Activated CD8-positive, alpha-beta memory T cell treated with anti-CD3 and anti-CD28 coated beads, Interleukin-2, amount 10 ng/mL, durations not matched to agents 7 days and 5 days (primary cell): ENCODE measurements at regions not wholly inside any gene's neighbourhood (a gene's known extent, or its start where the extent isn't known, plus 50 kb on each side); places are given as distances from the start of the nearest gene placed in this dataset.

Experiments used
- ATAC-seq: fragments of 150-1000 bp; cut with Tn5 transposase; one replicate; pipeline ENCODE4 v1.10.0; 2021; ENCODE audit warnings: moderate library complexity
- CTCF ChIA-PET: fragments of 350-600 bp; sonication (Branson Sonifier 250); formaldehyde crosslinking; loops from one replicate; lab custom pipeline; 2021; ENCODE audit warnings: antibody characterized with exemption; lab: Charles Lee
- DNase-seq: peaks from one replicate; pipeline ENCODE4 v3.0.0-alpha.2; 2020
- H3K27ac Mint-ChIP-seq: one replicate; pipeline ENCODE4 v1.8.0; 2021; ENCODE audit warnings: mild to moderate bottlenecking, mixed read lengths
- H3K27me3 Mint-ChIP-seq: one replicate; pipeline ENCODE4 v1.8.0; 2021; ENCODE audit warnings: mixed read lengths
- H3K36me3 Mint-ChIP-seq: one replicate; pipeline ENCODE4 v1.8.0; 2021; ENCODE audit warnings: mild to moderate bottlenecking, mixed read lengths
- H3K4me1 Mint-ChIP-seq: one replicate; pipeline ENCODE4 v1.8.0; 2021; ENCODE audit warnings: mixed read lengths
- H3K4me3 Mint-ChIP-seq: one replicate; pipeline ENCODE4 v1.8.0; 2021; ENCODE audit warnings: mild to moderate bottlenecking, moderate library complexity, mixed read lengths
- H3K9me3 Mint-ChIP-seq: one replicate; pipeline ENCODE4 v1.8.0; 2022; ENCODE audit warnings: low read depth, mixed read lengths

GRCh38 chr2:219692521-219692920, 65.1 kb downstream of the SLC4A3 start:
- Mint-ChIP-seq H3K9me3 (no peaks in the 10 kb centered on the region), H3K36me3 (no peaks in the 10 kb centered on the region), H3K27ac (no peak overlapping the region), H3K4me3 (no peak overlapping the region), H3K27me3 (peaks cover 31% of the 10 kb centered on the region), H3K4me1 (no peaks in the 10 kb centered on the region)
- CTCF ChIA-PET: no interaction called here
- DNase-seq (no peak), ATAC-seq (no peak)

- Mint-ChIP-seq H3K27ac (no peak overlapping the region), H3K36me3 (no peaks in the 10 kb centered on the region), H3K9me3 (no peaks in the 10 kb centered on the region), H3K27me3 (peaks cover 48% of the 10 kb centered on the region), H3K4me3 (no peak overlapping the region), H3K4me1 (no peaks in the 10 kb centered on the region)
- no peak for DNase-seq
- CTCF ChIA-PET: no interaction called here
- ATAC-seq: no peak
Measured at GRCh38 chr2:219695145-219695709, 67.8 kb downstream of the SLC4A3 start.

GRCh38 chr2:219697811-219698747, 70.6 kb downstream of the SLC4A3 start:
- no peak overlapping the region for H3K27ac Mint-ChIP-seq
- no peak overlapping the region for H3K4me3 Mint-ChIP-seq
- CTCF ChIA-PET: interaction anchor here (2.9 kb wide), 1 partner anchor 8 kb away, joined by 10 read pairs; no protein-coding TSS in a partner anchor
- no peak for DNase-seq
- no peaks in the 10 kb centered on the region for H3K36me3 Mint-ChIP-seq
- no peaks in the 10 kb centered on the region for H3K4me1 Mint-ChIP-seq
- H3K27me3 Mint-ChIP-seq: peaks cover 48% of the 10 kb centered on the region
- no peak for ATAC-seq
- H3K9me3 Mint-ChIP-seq: no peaks in the 10 kb centered on the region

GRCh38 chr2:219698748-219699439, 71.5 kb downstream of the SLC4A3 start:
- ATAC-seq (no peak), DNase-seq (no peak)
- no peaks in the 10 kb centered on the region for H3K9me3 Mint-ChIP-seq
- no peak overlapping the region for H3K4me3 Mint-ChIP-seq
- CTCF ChIA-PET: interaction anchor here (2.9 kb wide), 1 partner anchor 9 kb away, joined by 10 read pairs; no protein-coding TSS in a partner anchor
- no peak overlapping the region for H3K27ac Mint-ChIP-seq
- peaks cover 43% of the 10 kb centered on the region for H3K27me3 Mint-ChIP-seq
- H3K36me3 Mint-ChIP-seq: no peaks in the 10 kb centered on the region
- H3K4me1 Mint-ChIP-seq: no peaks in the 10 kb centered on the region

GRCh38 chr2:219699440-219699821, 72.0 kb downstream of the SLC4A3 start:
- no peaks in the 10 kb centered on the region for H3K36me3 Mint-ChIP-seq
- H3K27ac Mint-ChIP-seq: no peak overlapping the region
- ATAC-seq (no peak), DNase-seq (no peak)
- no peaks in the 10 kb centered on the region for H3K4me1 Mint-ChIP-seq
- H3K27me3 Mint-ChIP-seq: peaks cover 40% of the 10 kb centered on the region
- H3K4me3 Mint-ChIP-seq: no peak overlapping the region
- CTCF ChIA-PET: interaction anchor here (2.9 kb wide), 1 partner anchor 9 kb away, joined by 10 read pairs; no protein-coding TSS in a partner anchor
- no peaks in the 10 kb centered on the region for H3K9me3 Mint-ChIP-seq

- Mint-ChIP-seq H3K4me1 (no peaks in the 10 kb centered on the region), H3K36me3 (no peaks in the 10 kb centered on the region), H3K9me3 (no peaks in the 10 kb centered on the region), H3K27ac (no peak overlapping the region), H3K4me3 (no peak overlapping the region), H3K27me3 (peaks cover 30% of the 10 kb centered on the region)
- ATAC-seq: no peak
- no peak for DNase-seq
- CTCF ChIA-PET: interaction anchor here (1.3 kb wide), 1 partner anchor 12 kb away, joined by 4 read pairs; no protein-coding TSS in a partner anchor
Measured at GRCh38 chr2:219701847-219702634, 74.6 kb downstream of the SLC4A3 start.

GRCh38 chr2:219702796-219703545, 75.5 kb downstream of the SLC4A3 start:
- ATAC-seq (no peak), DNase-seq (no peak)
- H3K27ac Mint-ChIP-seq: no peak overlapping the region
- no peaks in the 10 kb centered on the region for H3K36me3 Mint-ChIP-seq
- H3K9me3 Mint-ChIP-seq: no peaks in the 10 kb centered on the region
- CTCF ChIA-PET: interaction anchor here (1.3 kb wide), 1 partner anchor 13 kb away, joined by 4 read pairs; no protein-coding TSS in a partner anchor
- no peak overlapping the region for H3K4me3 Mint-ChIP-seq
- peaks cover 24% of the 10 kb centered on the region for H3K27me3 Mint-ChIP-seq
- no peaks in the 10 kb centered on the region for H3K4me1 Mint-ChIP-seq

GRCh38 chr2:219704878-219705277, 77.4 kb downstream of the SLC4A3 start:
- CTCF ChIA-PET: interaction anchor here (1.3 kb wide), 1 partner anchor 16 kb away, joined by 3 read pairs; no protein-coding TSS in a partner anchor
- Mint-ChIP-seq H3K27me3 (peaks cover 12% of the 10 kb centered on the region), H3K4me3 (no peak overlapping the region), H3K4me1 (no peaks in the 10 kb centered on the region), H3K27ac (no peak overlapping the region), H3K36me3 (no peaks in the 10 kb centered on the region), H3K9me3 (no peaks in the 10 kb centered on the region)
- DNase-seq (no peak), ATAC-seq (no peak)

GRCh38 chr2:219706823-219707281, 79.4 kb downstream of the SLC4A3 start:
- CTCF ChIA-PET: no interaction called here
- H3K9me3 Mint-ChIP-seq: no peaks in the 10 kb centered on the region
- H3K27ac Mint-ChIP-seq: no peak overlapping the region
- no peaks in the 10 kb centered on the region for H3K4me1 Mint-ChIP-seq
- no peak overlapping the region for H3K4me3 Mint-ChIP-seq
- DNase-seq: no peak
- H3K36me3 Mint-ChIP-seq: no peaks in the 10 kb centered on the region
- peaks cover 6% of the 10 kb centered on the region for H3K27me3 Mint-ChIP-seq
- no peak for ATAC-seq

GRCh38 chr2:219707496-219708285, 80.3 kb downstream of the SLC4A3 start:
- H3K4me1 Mint-ChIP-seq: no peaks in the 10 kb centered on the region
- ATAC-seq: no peak
- no peaks in the 10 kb centered on the region for H3K36me3 Mint-ChIP-seq
- DNase-seq: no peak
- no peak overlapping the region for H3K27ac Mint-ChIP-seq
- H3K4me3 Mint-ChIP-seq: no peak overlapping the region
- CTCF ChIA-PET: no interaction called here
- peaks cover 6% of the 10 kb centered on the region for H3K27me3 Mint-ChIP-seq
- no peaks in the 10 kb centered on the region for H3K9me3 Mint-ChIP-seq

- CTCF ChIA-PET: interaction anchor here (1.1 kb wide), 1 partner anchor 20 kb away, joined by 4 read pairs; no protein-coding TSS in a partner anchor
- H3K9me3 Mint-ChIP-seq: no peaks in the 10 kb centered on the region
- no peaks in the 10 kb centered on the region for H3K4me1 Mint-ChIP-seq
- peaks cover 6% of the 10 kb centered on the region for H3K27me3 Mint-ChIP-seq
- DNase-seq: no peak
- no peak overlapping the region for H3K4me3 Mint-ChIP-seq
- ATAC-seq: no peak
- no peak overlapping the region for H3K27ac Mint-ChIP-seq
- H3K36me3 Mint-ChIP-seq: no peaks in the 10 kb centered on the region
Measured at GRCh38 chr2:219709331-219709761, 81.9 kb downstream of the SLC4A3 start.
